Astrocyte (in vitro differentiated cells and primary cell): ENCODE measurements at regions not wholly inside any gene's neighbourhood (a gene's known extent, or its start where the extent isn't known, plus 50 kb on each side); places are given as distances from the start of the nearest gene placed in this dataset.

Source experiments
- DNase-seq: peaks from one replicate; pipeline ENCODE4 v3.0.0-alpha.2; 2010; ENCODE audit warnings: low read depth
- FAIRE-seq: peaks from 2 replicates; lab custom pipeline; 2011; peaks lifted over from hg19 to GRCh38; lab: Jason Lieb, UNC
- H2AFZ ChIP-seq: 2 replicates; pipeline ENCODE4 v1.6.0; 2012; ENCODE audit warnings: low read depth, low read length, inconsistent platforms
- H3K27ac ChIP-seq: 2 replicates; pipeline ENCODE4 v1.5.1; 2011; ENCODE audit warnings: low read depth, low read length, inconsistent platforms
- H3K27me3 ChIP-seq: 2 replicates; pipeline ENCODE4 v1.6.0; 2011; ENCODE audit warnings: low read length, inconsistent platforms; ENCODE audit not compliant: insufficient read depth
- H3K36me3 ChIP-seq: 2 replicates; pipeline ENCODE4 v1.5.1; 2011; ENCODE audit warnings: low read length, inconsistent platforms; ENCODE audit not compliant: insufficient read depth
- H3K4me1 ChIP-seq: 2 replicates; pipeline ENCODE4 v1.5.1; 2011; ENCODE audit warnings: low read length, inconsistent platforms; ENCODE audit not compliant: insufficient read depth
- H3K4me2 ChIP-seq: 2 replicates; pipeline ENCODE4 v1.6.0; 2012; ENCODE audit warnings: low read length, inconsistent platforms
- H3K4me3 ChIP-seq: 2 replicates; pipeline ENCODE4 v1.5.1; 2011; ENCODE audit warnings: low read depth, mild to moderate bottlenecking, low read length, inconsistent platforms; ENCODE audit not compliant: insufficient read depth
- H3K79me2 ChIP-seq: 2 replicates; pipeline ENCODE4 v1.6.0; 2012; ENCODE audit warnings: mild to moderate bottlenecking, low read length, inconsistent platforms; ENCODE audit not compliant: insufficient read depth
- H3K9ac ChIP-seq: 2 replicates; pipeline ENCODE4 v1.6.0; 2012; ENCODE audit warnings: mild to moderate bottlenecking, low read length, inconsistent platforms
- H3K9me3 ChIP-seq: 2 replicates; pipeline ENCODE4 v1.5.1; 2012; ENCODE audit warnings: low read depth, mild to moderate bottlenecking, low read length, inconsistent platforms; ENCODE audit not compliant: insufficient read depth
- H4K20me1 ChIP-seq: 2 replicates; pipeline ENCODE4 v1.6.0; 2012; ENCODE audit warnings: low read length, inconsistent platforms; ENCODE audit not compliant: insufficient read depth
- H3K27ac Mint-ChIP-seq: one replicate; pipeline ENCODE4 v1.8.0; 2021; ENCODE audit warnings: mild to moderate bottlenecking, mixed read lengths; ENCODE audit not compliant: unreplicated experiment
- H3K27me3 Mint-ChIP-seq: one replicate; pipeline ENCODE4 v1.8.0; 2021; ENCODE audit warnings: low read depth, mixed read lengths; ENCODE audit not compliant: unreplicated experiment
- H3K36me3 Mint-ChIP-seq: one replicate; pipeline ENCODE4 v1.8.0; 2021; ENCODE audit warnings: low read depth, mixed read lengths; ENCODE audit not compliant: unreplicated experiment
- H3K4me1 Mint-ChIP-seq: one replicate; pipeline ENCODE4 v1.8.0; 2021; ENCODE audit warnings: low read depth, mixed read lengths; ENCODE audit not compliant: unreplicated experiment
- H3K4me3 Mint-ChIP-seq: one replicate; pipeline ENCODE4 v1.8.0; 2021; ENCODE audit warnings: mild to moderate bottlenecking, moderate library complexity, mixed read lengths; ENCODE audit not compliant: unreplicated experiment
- H3K9me3 Mint-ChIP-seq: one replicate; pipeline ENCODE4 v1.8.0; 2021; ENCODE audit warnings: mild to moderate bottlenecking, mixed read lengths; ENCODE audit not compliant: unreplicated experiment
- CTCF ChIP-seq: IDR thresholded peaks from 2 replicates; pipeline ENCODE4 v1.5.1; 2011; ENCODE audit warnings: low read depth, mild to moderate bottlenecking, inconsistent platforms, low read length, moderate library complexity; ENCODE audit not compliant: insufficient read depth
- EZH2 ChIP-seq: IDR thresholded peaks from 2 replicates; pipeline ENCODE4 v1.6.1; 2012; ENCODE audit warnings: mild to moderate bottlenecking, low read length, inconsistent platforms; ENCODE audit not compliant: insufficient read depth

GRCh38 chr3:135812057-135812456 is 153.5 kb upstream of the PPP2R3A start:
- FAIRE-seq: no peak
- no peaks in the 10 kb centered on the region for H3K4me1 Mint-ChIP-seq
- no peak for DNase-seq
- Histone ChIP-seq H3K27ac (no peak overlapping the region), H3K4me3 (no peak overlapping the region), H3K79me2 (no peaks in the 10 kb centered on the region), H3K4me1 (no peaks in the 10 kb centered on the region), H3K9me3 (no peaks in the 10 kb centered on the region), H2AFZ (no peak overlapping the region), H3K4me2 (no peak overlapping the region), H3K9ac (no peak overlapping the region), H3K27me3 (no peaks in the 10 kb centered on the region), H3K36me3 (no peaks in the 10 kb centered on the region), H4K20me1 (no peaks in the 10 kb centered on the region)
- peaks cover 45% of the 10 kb centered on the region for H3K27me3 Mint-ChIP-seq
- H3K27ac Mint-ChIP-seq: no peak overlapping the region
- H3K36me3 Mint-ChIP-seq: no peaks in the 10 kb centered on the region
- peaks cover 2% of the 10 kb centered on the region for H3K9me3 Mint-ChIP-seq
- TF ChIP-seq EZH2 (no peak), CTCF (no peak)
- no peak overlapping the region for H3K4me3 Mint-ChIP-seq

DNA sequence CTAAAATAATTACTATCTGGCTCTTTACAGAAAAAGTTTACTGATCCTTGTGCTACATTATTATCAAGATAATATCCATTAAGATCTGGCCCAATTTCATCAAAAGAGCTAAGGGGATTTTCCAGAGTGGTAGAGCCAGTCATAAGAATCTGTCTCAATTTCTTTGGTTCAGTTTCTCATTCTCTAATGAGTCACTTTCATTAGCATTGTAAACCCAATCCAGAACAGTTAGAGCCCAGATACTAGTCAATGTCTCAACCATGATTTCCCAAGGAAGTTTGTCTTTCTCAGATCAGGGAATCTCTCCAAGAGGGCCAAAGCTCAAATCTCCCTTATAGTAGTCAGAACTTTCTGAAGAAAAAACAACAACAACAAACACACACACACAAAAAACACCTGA is 131.1 kb upstream of the PPP2R3A start:
- no peaks in the 10 kb centered on the region for H3K4me1 ChIP-seq
- no peaks in the 10 kb centered on the region for H3K9me3 ChIP-seq
- no peaks in the 10 kb centered on the region for H3K79me2 ChIP-seq
- no peak overlapping the region for H3K9ac ChIP-seq
- H2AFZ ChIP-seq: no peak overlapping the region
- FAIRE-seq (no peak), DNase-seq (no peak)
- TF ChIP-seq EZH2 (no peak), CTCF (no peak)
- no peak overlapping the region for H3K27ac ChIP-seq
- no peak overlapping the region for H3K4me3 ChIP-seq
- H3K27me3 ChIP-seq: no peaks in the 10 kb centered on the region
- Mint-ChIP-seq H3K9me3 (no peaks in the 10 kb centered on the region), H3K4me3 (no peak overlapping the region), H3K27me3 (peaks cover 2% of the 10 kb centered on the region), H3K36me3 (no peaks in the 10 kb centered on the region), H3K27ac (no peak overlapping the region), H3K4me1 (no peaks in the 10 kb centered on the region)
- no peaks in the 10 kb centered on the region for H4K20me1 ChIP-seq
- H3K36me3 ChIP-seq: no peaks in the 10 kb centered on the region
- no peak overlapping the region for H3K4me2 ChIP-seq

GRCh38 chr3:135837977-135838631 is 127.4 kb upstream of the PPP2R3A start:
- Mint-ChIP-seq H3K4me3 (no peak overlapping the region), H3K4me1 (no peaks in the 10 kb centered on the region), H3K27me3 (peaks cover 9% of the 10 kb centered on the region), H3K9me3 (no peaks in the 10 kb centered on the region), H3K36me3 (no peaks in the 10 kb centered on the region), H3K27ac (no peak overlapping the region)
- no peaks in the 10 kb centered on the region for H3K4me1 ChIP-seq
- FAIRE-seq: no peak
- no peaks in the 10 kb centered on the region for H3K79me2 ChIP-seq
- H3K27ac ChIP-seq: no peak overlapping the region
- no peaks in the 10 kb centered on the region for H3K27me3 ChIP-seq
- H3K4me3 ChIP-seq: no peak overlapping the region
- no peaks in the 10 kb centered on the region for H4K20me1 ChIP-seq
- DNase-seq: no peak
- H3K9ac ChIP-seq: no peak overlapping the region
- H3K9me3 ChIP-seq: no peaks in the 10 kb centered on the region
- no peak for TF ChIP-seq CTCF
- TF ChIP-seq EZH2: no peak
- no peaks in the 10 kb centered on the region for H3K36me3 ChIP-seq
- H2AFZ ChIP-seq: no peak overlapping the region
- no peak overlapping the region for H3K4me2 ChIP-seq
